ENCODE measurements at regions not wholly inside any gene's neighbourhood (a gene's known extent, or its start where the extent isn't known, plus 50 kb on each side); places are given as distances from the start of the nearest gene placed in this dataset.

DNA sequence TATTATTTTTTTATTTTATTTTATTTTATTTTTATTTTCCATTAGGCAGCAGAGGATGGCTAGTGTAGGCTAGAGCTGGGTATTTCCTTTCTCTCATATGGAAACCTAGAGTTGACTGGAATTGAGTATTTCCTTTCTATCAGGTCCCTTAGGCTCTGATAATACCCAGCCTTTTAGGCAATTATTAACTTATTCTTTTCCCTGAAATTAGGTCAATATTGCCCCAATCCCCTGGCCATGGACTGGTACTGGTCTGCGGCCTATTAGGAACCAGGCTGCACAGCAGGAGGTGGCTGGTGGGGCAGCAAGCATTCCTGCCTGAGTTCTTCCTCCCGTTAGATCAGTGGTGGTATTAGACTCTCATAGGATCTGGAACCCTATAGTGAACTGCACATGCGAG lies 632.2 kb downstream of the TENT5A start:
- TF ChIP-seq ZNF544 (tag by site-specific recombination; IDR thresholded peaks at IDR 0.05) (no peak), CTCF (tag by site-specific recombination; IDR thresholded peaks at IDR 0.05) (no peak), ZNF132 (tag by site-specific recombination; IDR thresholded peaks at IDR 0.05; ENCODE audit: borderline replicate concordance) (no peak), SCRT2 (tag by site-specific recombination; IDR thresholded peaks at IDR 0.05) (no peak), MYNN (tag by site-specific recombination; IDR thresholded peaks at IDR 0.05; ENCODE audit: borderline replicate concordance) (no peak), ZBTB1 (tag by site-specific recombination; IDR thresholded peaks at IDR 0.05) (no peak), ZBTB10 (tag by site-specific recombination; IDR thresholded peaks at IDR 0.05) (no peak), ZNF792 (tag by site-specific recombination; IDR thresholded peaks at IDR 0.05) (no peak), MZF1 (tag by site-specific recombination; IDR thresholded peaks at IDR 0.05; ENCODE audit: borderline replicate concordance) (no peak), WT1 (tag by site-specific recombination; IDR thresholded peaks at IDR 0.05) (no peak)
- TF ChIP-seq, protein P1, sequence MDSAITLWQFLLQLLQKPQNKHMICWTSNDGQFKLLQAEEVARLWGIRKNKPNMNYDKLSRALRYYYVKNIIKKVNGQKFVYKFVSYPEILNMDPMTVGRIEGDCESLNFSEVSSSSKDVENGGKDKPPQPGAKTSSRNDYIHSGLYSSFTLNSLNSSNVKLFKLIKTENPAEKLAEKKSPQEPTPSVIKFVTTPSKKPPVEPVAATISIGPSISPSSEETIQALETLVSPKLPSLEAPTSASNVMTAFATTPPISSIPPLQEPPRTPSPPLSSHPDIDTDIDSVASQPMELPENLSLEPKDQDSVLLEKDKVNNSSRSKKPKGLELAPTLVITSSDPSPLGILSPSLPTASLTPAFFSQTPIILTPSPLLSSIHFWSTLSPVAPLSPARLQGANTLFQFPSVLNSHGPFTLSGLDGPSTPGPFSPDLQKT (IDR thresholded peaks at IDR 0.05; ENCODE audit: borderline replicate concordance, low read depth, low read length) = no peak
- TF ChIP-seq, protein P2, sequence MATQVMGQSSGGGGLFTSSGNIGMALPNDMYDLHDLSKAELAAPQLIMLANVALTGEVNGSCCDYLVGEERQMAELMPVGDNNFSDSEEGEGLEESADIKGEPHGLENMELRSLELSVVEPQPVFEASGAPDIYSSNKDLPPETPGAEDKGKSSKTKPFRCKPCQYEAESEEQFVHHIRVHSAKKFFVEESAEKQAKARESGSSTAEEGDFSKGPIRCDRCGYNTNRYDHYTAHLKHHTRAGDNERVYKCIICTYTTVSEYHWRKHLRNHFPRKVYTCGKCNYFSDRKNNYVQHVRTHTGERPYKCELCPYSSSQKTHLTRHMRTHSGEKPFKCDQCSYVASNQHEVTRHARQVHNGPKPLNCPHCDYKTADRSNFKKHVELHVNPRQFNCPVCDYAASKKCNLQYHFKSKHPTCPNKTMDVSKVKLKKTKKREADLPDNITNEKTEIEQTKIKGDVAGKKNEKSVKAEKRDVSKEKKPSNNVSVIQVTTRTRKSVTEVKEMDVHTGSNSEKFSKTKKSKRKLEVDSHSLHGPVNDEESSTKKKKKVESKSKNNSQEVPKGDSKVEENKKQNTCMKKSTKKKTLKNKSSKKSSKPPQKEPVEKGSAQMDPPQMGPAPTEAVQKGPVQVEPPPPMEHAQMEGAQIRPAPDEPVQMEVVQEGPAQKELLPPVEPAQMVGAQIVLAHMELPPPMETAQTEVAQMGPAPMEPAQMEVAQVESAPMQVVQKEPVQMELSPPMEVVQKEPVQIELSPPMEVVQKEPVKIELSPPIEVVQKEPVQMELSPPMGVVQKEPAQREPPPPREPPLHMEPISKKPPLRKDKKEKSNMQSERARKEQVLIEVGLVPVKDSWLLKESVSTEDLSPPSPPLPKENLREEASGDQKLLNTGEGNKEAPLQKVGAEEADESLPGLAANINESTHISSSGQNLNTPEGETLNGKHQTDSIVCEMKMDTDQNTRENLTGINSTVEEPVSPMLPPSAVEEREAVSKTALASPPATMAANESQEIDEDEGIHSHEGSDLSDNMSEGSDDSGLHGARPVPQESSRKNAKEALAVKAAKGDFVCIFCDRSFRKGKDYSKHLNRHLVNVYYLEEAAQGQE (tag by site-specific recombination; IDR thresholded peaks at IDR 0.05) = no peak
